GM12878 (cell line): ENCODE measurements at regions not wholly inside any gene's neighbourhood (a gene's known extent, or its start where the extent isn't known, plus 50 kb on each side); places are given as distances from the start of the nearest gene placed in this dataset.

Experiments used
- CBFB ChIP-seq: IDR thresholded peaks from 2 replicates; pipeline ENCODE4 v1.6.1; 2016; ENCODE audit warnings: antibody characterized with exemption, low read depth
- CTCF ChIP-seq, 3 experiments: IDR thresholded peaks in 2 of 3; conservative IDR thresholded peaks in 1 of 3; 2 replicates each; pipeline ENCODE4 v1.5.1; 2011; ENCODE audit warnings: low read depth in 3 of 3, low read length in 3 of 3, mild to moderate bottlenecking in 3 of 3, control low read depth in 2 of 3, moderate library complexity in 2 of 3, inconsistent platforms in 1 of 3, mixed read lengths in 1 of 3; ENCODE audit not compliant: control insufficient read depth in 2 of 3, insufficient read depth in 1 of 3; ENCODE audit errors: extremely low read depth in 1 of 3
- FOS ChIP-seq: IDR thresholded peaks from 3 replicates; pipeline ENCODE4 v1.6.1; 2011; ENCODE audit warnings: borderline replicate concordance; ENCODE audit not compliant: insufficient read length; ENCODE audit errors: extremely low read depth
- HDAC2 ChIP-seq: fragments of 200-600 bp; sonication (generic); IDR thresholded peaks from 2 replicates; pipeline ENCODE4 v1.6.1; 2017
- IKZF2 ChIP-seq, 2 experiments: fragments of 450-650 bp; IDR thresholded peaks; 2 replicates each; pipeline ENCODE4 v1.6.1; 2017; ENCODE audit warnings: mild to moderate bottlenecking in 2 of 2, moderate library complexity in 2 of 2
- JUNB ChIP-seq: IDR thresholded peaks from 2 replicates; pipeline ENCODE4 v1.6.1; 2016; ENCODE audit warnings: antibody characterized with exemption, mild to moderate bottlenecking
- SRF ChIP-seq, 2 experiments: IDR thresholded peaks; 2 replicates each; pipeline ENCODE4 v1.6.1; 2011; ENCODE audit warnings: low read depth in 2 of 2, low read length in 2 of 2, mild to moderate bottlenecking in 1 of 2, moderate library complexity in 1 of 2
- STAT1 ChIP-seq: fragments of 450-650 bp; conservative IDR thresholded peaks from 2 replicates; pipeline ENCODE4 v1.6.1; 2014; ENCODE audit warnings: antibody characterized with exemption, mild to moderate bottlenecking
- TARDBP ChIP-seq: IDR thresholded peaks from 2 replicates; pipeline ENCODE4 v1.6.1; 2016; ENCODE audit warnings: borderline replicate concordance
- ZBTB11 ChIP-seq: fragments of 450-650 bp; formaldehyde crosslinking; IDR thresholded peaks from 2 replicates; pipeline ENCODE4 v1.5.0; 2022; ENCODE audit warnings: mild to moderate bottlenecking, missing genetic modification characterization
- ZNF217 ChIP-seq: fragments of 450-650 bp; IDR thresholded peaks from 2 replicates; pipeline ENCODE4 v1.6.1; 2017; ENCODE audit warnings: antibody characterized with exemption, mild to moderate bottlenecking

- TF ChIP-seq IKZF2 (IDR thresholded peaks at IDR 0.05) (no peak), SRF (IDR thresholded peaks at IDR 0.05; ENCODE audit: low read depth in 2 of 2, low read length in 2 of 2) (no peak), ZNF217 (no peak), JUNB (no peak), CBFB (no peak), STAT1 (no peak), TARDBP (no peak), CTCF (IDR thresholded peaks at IDR 0.05 in 2 of 3, conservative IDR thresholded peaks at IDR 0.05 in 1 of 3; ENCODE audit: control insufficient read depth in 2 of 3, extremely low read depth in 1 of 3, insufficient read depth in 1 of 3, low read depth in 3 of 3, low read length in 3 of 3) (no peak), ZBTB11 (CRISPR knock-in tag) (no peak), HDAC2 (no peak), FOS (no peak)
Measured at GRCh38 chr14:25140411-25140810, 90.5 kb upstream of the STXBP6 start (continued).
